ENCODE measurements at regions not wholly inside any gene's neighbourhood (a gene's known extent, or its start where the extent isn't known, plus 50 kb on each side); places are given as distances from the start of the nearest gene placed in this dataset.

DNA sequence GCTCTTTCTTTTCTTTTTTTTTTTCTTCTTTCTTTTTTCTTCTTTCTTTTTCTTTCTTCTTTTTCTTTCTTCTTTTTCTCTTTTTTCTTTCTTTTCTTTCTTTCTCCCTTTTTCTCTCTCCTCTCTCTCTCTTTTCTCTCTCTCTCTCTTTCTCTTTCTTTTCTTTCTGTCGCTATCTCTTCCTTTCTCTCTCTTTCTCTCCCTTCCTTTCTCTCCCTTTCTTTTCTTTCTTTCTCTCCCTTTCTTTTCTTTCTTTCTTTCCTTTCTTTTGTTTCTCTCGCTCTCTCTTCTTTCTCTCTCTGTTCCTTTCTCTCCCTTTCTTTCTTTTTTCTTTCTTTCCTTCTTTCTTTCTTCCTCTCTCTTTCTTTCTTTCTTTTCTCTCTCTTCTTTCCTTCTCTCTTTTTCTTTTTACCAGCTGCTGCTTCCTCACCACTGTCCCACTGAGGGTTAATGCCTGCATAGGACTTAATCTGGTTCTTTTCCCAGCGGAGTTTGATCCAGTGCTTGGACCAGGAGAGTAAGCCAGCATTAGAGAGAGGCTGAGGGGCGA is 145.4 kb upstream of the SIX2 start:
- no peaks in the 10 kb centered on the region for H3K4me1 ChIP-seq (ENCODE audit: control insufficient read depth, insufficient read depth, low read length)
- WGBS: 68% methylated on average over 4 of the region's 4 CpGs
- no peak for DNase-seq
- H3K27ac ChIP-seq (ENCODE audit: low read length): no peak overlapping the region
- no peaks in the 10 kb centered on the region for H3K27me3 ChIP-seq (ENCODE audit: control insufficient read depth, insufficient read depth)
- H3K9me3 ChIP-seq (ENCODE audit: control insufficient read depth, low read length): peaks cover 1% of the 10 kb centered on the region
- intact Hi-C loops (cut with DNase I): no loop called here
- no peak for ATAC-seq
- no peak overlapping the region for H3K4me3 ChIP-seq (ENCODE audit: low read length)

DNA sequence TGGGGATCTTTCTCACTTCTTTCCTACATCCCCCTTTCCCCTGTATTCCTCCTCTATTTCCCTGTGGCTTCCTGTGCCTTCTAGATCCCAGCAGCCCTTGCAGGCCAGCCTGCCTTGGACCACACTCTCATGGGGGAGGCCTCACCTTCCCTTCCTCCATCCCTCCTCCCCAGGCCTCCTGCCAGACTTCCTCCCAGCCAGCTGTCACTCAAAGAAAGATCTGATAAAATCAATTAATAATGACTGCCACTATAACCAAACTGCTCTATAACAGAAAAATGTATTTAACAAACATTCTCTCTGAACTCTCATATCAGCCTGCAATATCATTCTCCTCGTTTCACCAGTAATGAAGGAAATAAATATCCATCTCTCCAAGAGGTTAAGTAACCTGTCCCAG is 144.9 kb upstream of the SIX2 start:
- Histone ChIP-seq H3K4me3 (ENCODE audit: low read length) (no peak overlapping the region), H3K4me1 (ENCODE audit: control insufficient read depth, insufficient read depth, low read length) (no peaks in the 10 kb centered on the region), H3K9me3 (ENCODE audit: control insufficient read depth, low read length) (peaks cover 1% of the 10 kb centered on the region), H3K27me3 (ENCODE audit: control insufficient read depth, insufficient read depth) (no peaks in the 10 kb centered on the region), H3K27ac (ENCODE audit: low read length) (no peak overlapping the region)
- 48% methylated on average over 1 of the region's 1 CpG for WGBS
- DNase-seq (no peak), ATAC-seq (no peak)
- intact Hi-C loops (cut with DNase I): no loop called here

DNA sequence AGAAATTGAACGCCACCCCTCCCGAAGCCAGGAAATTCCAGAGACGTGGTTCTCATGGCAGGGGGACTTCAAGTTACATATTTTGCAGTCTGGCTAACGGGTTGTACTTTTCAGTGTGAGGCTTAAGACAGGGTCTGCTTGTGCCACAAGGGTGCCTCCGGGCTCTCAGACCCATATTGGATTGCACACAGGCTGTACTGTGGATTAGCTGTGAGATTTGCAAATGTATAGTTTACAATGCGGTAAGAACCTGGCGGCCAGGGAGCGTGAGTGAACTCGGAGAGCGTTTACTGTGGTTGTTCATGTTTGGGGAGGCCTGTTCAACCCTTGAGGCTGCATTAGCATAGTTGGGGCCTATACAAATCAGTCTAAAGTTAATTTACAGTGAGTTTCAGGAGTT is 143.9 kb upstream of the SIX2 start:
- no peaks in the 10 kb centered on the region for H3K27me3 ChIP-seq (ENCODE audit: control insufficient read depth, insufficient read depth)
- no peak overlapping the region for H3K27ac ChIP-seq (ENCODE audit: low read length)
- peaks cover 1% of the 10 kb centered on the region for H3K9me3 ChIP-seq (ENCODE audit: control insufficient read depth, low read length)
- H3K4me1 ChIP-seq (ENCODE audit: control insufficient read depth, insufficient read depth, low read length): no peaks in the 10 kb centered on the region
- intact Hi-C loops (cut with DNase I): no loop called here
- no peak overlapping the region for H3K4me3 ChIP-seq (ENCODE audit: low read length)
- ATAC-seq: no peak
- DNase-seq: no peak
- 90% methylated on average over 10 of the region's 10 CpGs for WGBS

DNA sequence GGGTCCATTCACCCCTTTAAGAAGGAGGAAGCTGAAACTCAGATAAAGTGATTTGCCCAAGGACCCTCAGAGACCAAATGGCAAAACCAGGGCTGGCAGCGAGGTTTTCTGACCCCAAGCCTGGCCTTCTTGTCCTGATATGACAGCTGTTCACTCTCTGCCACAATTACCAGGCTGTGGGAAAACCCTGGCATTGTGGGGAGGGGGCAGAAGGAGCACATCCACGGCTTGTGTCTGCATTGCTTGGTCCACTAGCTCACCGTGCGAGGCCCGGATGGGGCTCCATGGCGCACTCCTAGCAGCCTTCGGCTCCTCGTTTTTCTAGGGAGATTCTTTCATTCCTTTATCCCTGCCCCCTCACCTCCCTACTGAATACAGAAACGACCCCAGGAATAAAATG is 143.4 kb upstream of the SIX2 start:
- H3K27me3 ChIP-seq (ENCODE audit: control insufficient read depth, insufficient read depth): no peaks in the 10 kb centered on the region
- no peak for ATAC-seq
- H3K9me3 ChIP-seq (ENCODE audit: control insufficient read depth, low read length): peaks cover 1% of the 10 kb centered on the region
- no peaks in the 10 kb centered on the region for H3K4me1 ChIP-seq (ENCODE audit: control insufficient read depth, insufficient read depth, low read length)
- intact Hi-C loops (cut with DNase I): no loop called here
- 80% methylated on average over 9 of the region's 9 CpGs for WGBS
- DNase-seq: no peak
- H3K27ac ChIP-seq (ENCODE audit: low read length): no peak overlapping the region
- H3K4me3 ChIP-seq (ENCODE audit: low read length): no peak overlapping the region

DNA sequence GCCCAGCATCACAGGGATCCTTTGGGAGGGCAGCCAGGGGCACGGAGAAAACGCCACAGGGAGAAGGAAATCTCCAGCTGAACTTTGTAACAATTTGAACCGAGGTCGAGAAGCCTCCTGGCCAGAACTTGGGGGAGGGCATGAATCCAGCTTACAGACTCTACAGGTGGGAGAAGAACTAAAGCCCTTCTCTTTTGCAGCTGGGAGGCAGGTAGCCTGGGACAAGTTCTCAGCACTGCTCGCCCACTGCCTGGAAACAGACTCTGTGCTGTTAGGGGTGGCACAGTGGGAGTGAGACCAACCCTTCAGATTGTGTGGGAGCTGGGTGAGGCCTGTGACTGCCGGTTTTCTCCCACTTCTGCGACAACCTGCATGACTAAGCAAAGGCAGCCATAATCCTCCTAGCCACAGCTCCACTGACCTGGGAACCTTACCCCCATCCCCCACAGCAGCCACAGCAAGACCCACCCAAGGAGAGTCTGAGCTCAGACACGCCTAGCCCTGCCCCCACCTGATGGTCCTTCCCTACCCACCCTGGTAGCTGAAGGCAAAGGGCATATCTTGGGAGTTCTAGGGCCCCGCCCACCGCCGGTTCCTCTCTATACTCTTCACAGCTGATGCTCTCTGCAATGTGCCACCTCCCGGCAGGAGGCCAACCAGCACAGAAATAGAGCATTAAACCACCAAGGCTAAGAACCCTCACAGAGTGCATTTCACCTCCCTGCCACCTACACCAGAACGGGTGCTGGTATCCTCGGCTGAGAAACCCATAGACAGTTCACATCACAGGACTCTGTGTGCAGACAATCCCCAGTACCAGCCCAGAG is 136.0 kb upstream of the SIX2 start:
- Histone ChIP-seq H3K9me3 (ENCODE audit: control insufficient read depth, low read length) (no peaks in the 10 kb centered on the region), H3K4me1 (ENCODE audit: control insufficient read depth, insufficient read depth, low read length) (no peaks in the 10 kb centered on the region), H3K4me3 (ENCODE audit: low read length) (no peak overlapping the region), H3K27ac (ENCODE audit: low read length) (no peak overlapping the region), H3K27me3 (ENCODE audit: control insufficient read depth, insufficient read depth) (no peaks in the 10 kb centered on the region)
- WGBS: 60% methylated on average over 14 of the region's 14 CpGs
- intact Hi-C loops (cut with DNase I): no loop called here
- no peak for ATAC-seq
- no peak for DNase-seq

DNA sequence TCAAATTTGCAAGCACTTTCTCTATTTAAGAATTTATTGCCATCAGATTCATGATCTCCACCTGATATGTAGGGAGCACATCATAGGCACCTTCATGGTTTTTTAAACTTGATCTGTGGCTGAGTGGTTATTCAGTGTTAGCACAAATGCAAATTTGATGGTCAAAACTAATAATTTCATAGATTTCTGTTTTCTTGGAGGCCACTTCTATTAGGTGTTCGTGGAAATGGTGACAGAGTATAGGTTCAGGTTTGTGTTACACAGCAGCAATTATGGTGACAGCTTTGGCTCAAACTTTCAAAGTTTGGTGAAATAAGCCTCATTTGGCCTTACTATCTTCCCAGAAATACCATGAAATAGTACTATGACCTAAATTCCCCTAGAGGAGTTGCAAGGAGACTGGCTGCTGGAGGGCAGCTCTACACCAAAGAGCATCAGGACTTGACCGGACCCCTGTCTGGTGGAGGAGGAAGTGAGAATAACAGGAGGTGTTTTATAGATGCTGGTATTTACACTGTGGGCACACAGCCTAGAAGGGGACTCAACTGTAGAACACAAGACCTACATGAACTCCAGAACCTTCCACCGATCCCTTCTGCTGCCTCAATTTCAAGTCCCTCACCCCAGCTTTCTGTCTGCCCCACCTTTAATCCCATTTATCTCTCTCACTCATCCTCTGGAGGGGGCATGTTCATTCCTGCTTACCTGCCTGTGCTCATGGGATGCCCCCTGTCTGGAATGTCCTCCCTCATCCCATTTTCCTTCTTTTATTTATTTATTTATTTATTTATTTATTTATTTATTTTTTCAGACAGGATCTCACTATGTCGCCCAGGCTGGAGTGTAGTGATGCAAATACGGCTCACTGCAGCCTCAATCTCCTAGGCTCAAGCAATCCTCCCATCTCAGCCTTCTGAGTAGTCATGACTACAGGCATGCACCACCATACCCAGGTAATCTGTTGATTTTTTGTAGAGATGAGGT is 132.9 kb upstream of the SIX2 start:
- Histone ChIP-seq H3K4me1 (ENCODE audit: control insufficient read depth, insufficient read depth, low read length) (no peaks in the 10 kb centered on the region), H3K4me3 (ENCODE audit: low read length) (no peak overlapping the region), H3K27me3 (ENCODE audit: control insufficient read depth, insufficient read depth) (no peaks in the 10 kb centered on the region), H3K27ac (ENCODE audit: low read length) (no peak overlapping the region), H3K9me3 (ENCODE audit: control insufficient read depth, low read length) (no peaks in the 10 kb centered on the region)
- intact Hi-C loops (cut with DNase I): no loop called here
- WGBS: 86% methylated on average over 5 of the region's 5 CpGs
- DNase-seq: no peak
- ATAC-seq: no peak

DNA sequence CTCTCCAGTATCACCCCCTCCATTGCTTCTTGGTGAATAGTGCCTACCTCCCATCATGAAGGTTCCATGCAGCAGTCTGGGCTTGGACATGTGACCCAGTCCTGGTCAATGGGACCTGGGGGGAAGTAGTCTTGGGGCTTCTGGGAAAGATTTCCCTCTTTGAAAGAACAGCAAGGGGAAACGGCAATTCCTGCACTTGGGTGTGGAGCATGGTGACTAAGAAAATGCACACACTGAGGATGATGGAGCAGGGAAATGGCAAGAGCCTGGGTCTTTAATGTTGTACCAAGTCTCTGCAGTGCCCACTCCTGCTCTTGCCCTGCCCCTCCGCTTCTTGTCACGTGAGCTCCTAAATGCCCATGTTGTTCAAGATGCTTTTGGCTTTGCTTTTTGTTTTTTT is 131.4 kb upstream of the SIX2 start:
- Histone ChIP-seq H3K27ac (ENCODE audit: low read length) (no peak overlapping the region), H3K4me3 (ENCODE audit: low read length) (no peak overlapping the region), H3K4me1 (ENCODE audit: control insufficient read depth, insufficient read depth, low read length) (no peaks in the 10 kb centered on the region), H3K27me3 (ENCODE audit: control insufficient read depth, insufficient read depth) (no peaks in the 10 kb centered on the region), H3K9me3 (ENCODE audit: control insufficient read depth, low read length) (no peaks in the 10 kb centered on the region)
- WGBS: 85% methylated on average over 3 of the region's 3 CpGs
- ATAC-seq (no peak), DNase-seq (no peak)
- intact Hi-C loops (cut with DNase I): no loop called here

DNA sequence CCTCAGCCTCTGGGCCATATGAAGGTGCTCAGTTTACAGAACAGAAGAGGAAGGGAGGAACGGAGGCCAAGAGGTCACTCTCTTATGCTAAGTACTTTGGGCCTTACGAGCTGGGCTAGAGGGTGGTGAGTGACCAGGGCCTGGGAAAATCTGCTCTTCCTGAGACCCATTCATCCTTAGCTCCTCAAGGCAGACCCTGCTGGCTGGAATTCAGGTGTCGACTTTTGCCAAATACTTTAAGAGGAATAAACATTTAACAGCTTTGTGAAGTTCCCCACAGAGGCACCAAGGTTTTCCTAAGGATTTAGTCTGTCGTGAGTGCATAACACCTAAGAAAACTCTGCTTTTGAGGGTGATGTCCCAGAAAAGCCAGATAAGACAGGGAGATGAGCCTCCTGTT is 129.7 kb upstream of the SIX2 start:
- DNase-seq (no peak), ATAC-seq (no peak)
- no peak overlapping the region for H3K27ac ChIP-seq (ENCODE audit: low read length)
- H3K9me3 ChIP-seq (ENCODE audit: control insufficient read depth, low read length): no peaks in the 10 kb centered on the region
- peaks cover 2% of the 10 kb centered on the region for H3K4me1 ChIP-seq (ENCODE audit: control insufficient read depth, insufficient read depth, low read length)
- no peak overlapping the region for H3K4me3 ChIP-seq (ENCODE audit: low read length)
- H3K27me3 ChIP-seq (ENCODE audit: control insufficient read depth, insufficient read depth): no peaks in the 10 kb centered on the region
- intact Hi-C loops (cut with DNase I): no loop called here
- WGBS: 71% methylated on average over 4 of the region's 4 CpGs

DNA sequence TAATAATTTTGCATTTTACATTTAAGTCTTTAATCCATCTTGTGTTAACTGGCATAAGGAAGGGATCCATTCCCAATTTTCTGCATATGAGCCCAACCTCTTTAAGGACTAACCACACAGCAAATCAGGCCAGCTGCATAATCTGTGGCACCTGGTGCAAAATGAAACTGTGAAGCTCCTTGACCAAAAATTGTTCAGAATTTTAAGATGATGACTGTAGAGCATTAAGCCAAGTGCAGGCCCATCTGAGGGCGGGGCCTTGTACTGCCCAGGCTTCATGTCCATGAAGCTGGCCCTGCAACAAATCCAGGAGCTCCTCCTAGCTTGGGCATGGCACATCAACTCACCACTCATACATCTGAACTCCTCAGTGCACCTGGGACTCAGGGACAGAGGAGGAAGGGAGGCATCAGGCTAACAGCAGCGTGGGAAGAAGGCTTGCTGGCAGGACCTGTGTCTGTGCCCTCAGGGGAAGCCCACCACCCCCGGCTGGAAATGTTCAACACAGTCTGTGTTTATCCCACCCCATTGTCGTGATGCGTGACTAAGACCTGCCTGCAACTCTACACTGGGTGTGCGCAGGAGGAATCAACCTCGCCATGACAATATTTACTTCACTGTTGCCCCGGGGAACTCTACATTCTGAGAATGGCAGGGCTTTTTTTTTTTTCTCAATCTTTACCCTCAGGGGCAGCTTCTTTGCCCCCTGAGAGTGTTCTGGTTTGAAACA is 128.9 kb upstream of the SIX2 start:
- H3K4me3 ChIP-seq (ENCODE audit: low read length): no peak overlapping the region
- no peaks in the 10 kb centered on the region for H3K27me3 ChIP-seq (ENCODE audit: control insufficient read depth, insufficient read depth)
- H3K4me1 ChIP-seq (ENCODE audit: control insufficient read depth, insufficient read depth, low read length): peaks cover 2% of the 10 kb centered on the region
- ATAC-seq: no peak
- no peak for DNase-seq
- 92% methylated on average over 8 of the region's 8 CpGs for WGBS
- H3K9me3 ChIP-seq (ENCODE audit: control insufficient read depth, low read length): no peaks in the 10 kb centered on the region
- intact Hi-C loops (cut with DNase I): no loop called here
- H3K27ac ChIP-seq (ENCODE audit: low read length): no peak overlapping the region

DNA sequence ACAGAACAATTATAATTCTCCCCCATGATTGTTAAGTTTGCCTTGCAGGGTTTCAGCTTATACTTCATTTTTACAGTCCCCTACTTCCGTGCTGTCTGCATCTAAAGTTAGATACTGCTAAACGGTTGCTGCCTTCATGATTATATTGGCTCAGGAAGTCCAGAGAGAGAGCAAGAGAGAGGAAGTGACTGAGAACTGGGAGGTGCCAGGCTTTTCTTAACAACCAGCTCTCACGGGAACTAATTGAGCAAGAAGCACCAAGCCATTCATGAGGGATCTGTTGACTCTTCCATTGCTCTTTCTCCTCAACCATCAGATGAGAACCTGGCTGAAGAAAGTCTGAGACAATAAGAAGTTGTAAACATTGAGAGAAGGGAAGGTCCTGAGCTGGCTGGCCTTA is 125.5 kb upstream of the SIX2 start:
- Histone ChIP-seq H3K4me1 (ENCODE audit: control insufficient read depth, insufficient read depth, low read length) (peaks cover 2% of the 10 kb centered on the region), H3K27me3 (ENCODE audit: control insufficient read depth, insufficient read depth) (no peaks in the 10 kb centered on the region), H3K9me3 (ENCODE audit: control insufficient read depth, low read length) (no peaks in the 10 kb centered on the region), H3K4me3 (ENCODE audit: low read length) (no peak overlapping the region), H3K27ac (ENCODE audit: low read length) (no peak overlapping the region)
- intact Hi-C loops (cut with DNase I): no loop called here
- ATAC-seq (peak; percentile 63 to 69), DNase-seq (no peak)
- 18% methylated on average over 3 of the region's 3 CpGs for WGBS
